ENCODE measurements at regions not wholly inside any gene's neighbourhood (a gene's known extent, or its start where the extent isn't known, plus 50 kb on each side); places are given as distances from the start of the nearest gene placed in this dataset.

DNA sequence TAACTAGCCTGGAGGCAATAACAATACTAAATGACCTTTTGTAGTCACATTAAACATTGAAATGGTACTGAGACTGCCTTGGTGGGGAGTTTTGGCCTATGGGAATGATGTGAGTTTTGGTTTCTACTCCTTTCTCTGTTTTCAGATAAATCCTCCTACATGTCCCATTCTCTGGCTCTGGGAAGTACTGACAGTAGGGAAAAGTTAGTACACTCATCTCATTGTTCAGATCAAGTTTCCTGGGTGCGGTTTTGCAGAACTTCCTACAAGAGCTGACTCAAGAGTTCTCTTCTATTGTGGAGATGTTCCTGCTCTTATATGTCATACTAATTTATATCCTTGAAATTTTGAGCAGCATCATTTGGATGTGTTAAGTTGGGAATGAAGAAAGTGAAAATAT is 74.2 kb upstream of the MACF1 start:
- TF ChIP-seq MXI1 (IDR thresholded peaks at IDR 0.05; ENCODE audit: low read depth, low read length) (no peak), SIX5 (IDR thresholded peaks at IDR 0.05; ENCODE audit: borderline replicate concordance in 1 of 2, insufficient read depth in 1 of 2, low read depth in 1 of 2, low read length in 2 of 2) (no peak), IRF2 (CRISPR knock-in tag; IDR thresholded peaks at IDR 0.05) (no peak)
- TF ChIP-seq, protein P1, sequence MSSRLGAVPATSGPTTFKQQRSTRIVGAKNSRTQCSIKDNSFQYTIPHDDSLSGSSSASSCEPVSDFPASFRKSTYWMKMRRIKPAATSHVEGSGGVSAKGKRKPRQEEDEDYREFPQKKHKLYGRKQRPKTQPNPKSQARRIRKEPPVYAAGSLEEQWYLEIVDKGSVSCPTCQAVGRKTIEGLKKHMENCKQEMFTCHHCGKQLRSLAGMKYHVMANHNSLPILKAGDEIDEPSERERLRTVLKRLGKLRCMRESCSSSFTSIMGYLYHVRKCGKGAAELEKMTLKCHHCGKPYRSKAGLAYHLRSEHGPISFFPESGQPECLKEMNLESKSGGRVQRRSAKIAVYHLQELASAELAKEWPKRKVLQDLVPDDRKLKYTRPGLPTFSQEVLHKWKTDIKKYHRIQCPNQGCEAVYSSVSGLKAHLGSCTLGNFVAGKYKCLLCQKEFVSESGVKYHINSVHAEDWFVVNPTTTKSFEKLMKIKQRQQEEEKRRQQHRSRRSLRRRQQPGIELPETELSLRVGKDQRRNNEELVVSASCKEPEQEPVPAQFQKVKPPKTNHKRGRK (tag; IDR thresholded peaks at IDR 0.05), result no peak
